IPS DF 6.9 (cell line): ENCODE measurements at regions not wholly inside any gene's neighbourhood (a gene's known extent, or its start where the extent isn't known, plus 50 kb on each side); places are given as distances from the start of the nearest gene placed in this dataset.
"Not testable (repeated sequence)": the region's sequence is repeated elsewhere in the genome, so short reads cannot be mapped to it uniquely, and the experiment has no call there.

Experiments
- DNase-seq: peaks from one replicate; pipeline ENCODE4 v3.0.0-alpha.2; 2013; ENCODE audit warnings: low read depth, low spot score
- H3K27ac ChIP-seq: one replicate; pipeline ENCODE4 v1.5.1; 2013; ENCODE audit warnings: low read length, control low read depth
- H3K27me3 ChIP-seq: 2 replicates; pipeline ENCODE4 v1.6.1; 2013; ENCODE audit warnings: mild to moderate bottlenecking, low read length; ENCODE audit not compliant: control insufficient read depth, insufficient read depth
- H3K36me3 ChIP-seq: 2 replicates; pipeline ENCODE4 v1.6.1; 2013; ENCODE audit warnings: low read length; ENCODE audit not compliant: control insufficient read depth, insufficient read depth
- H3K4me1 ChIP-seq: 2 replicates; pipeline ENCODE4 v1.6.1; 2013; ENCODE audit warnings: low read length; ENCODE audit not compliant: control insufficient read depth, insufficient read depth
- H3K4me3 ChIP-seq: 2 replicates; pipeline ENCODE4 v1.5.1; 2013; ENCODE audit warnings: mild to moderate bottlenecking, low read length
- H3K9me3 ChIP-seq: 2 replicates; pipeline ENCODE4 v1.6.1; 2013; ENCODE audit warnings: low read length, inconsistent platforms; ENCODE audit not compliant: control insufficient read depth, insufficient read depth
- WGBS: extraction: QIAGEN DNeasy Blood & Tissue Kit; methylation state at CpG from one replicate; pipeline ENCODE4 v1.1.7; 2013; ENCODE audit warnings: mixed read lengths, missing lambda C conversion rate; ENCODE audit not compliant: insufficient read length, insufficient coverage; 5-methylcytosine and 5-hydroxymethylcytosine counted together

- Histone ChIP-seq H3K27me3 (no peaks in the 10 kb centered on the region), H3K27ac (no peak overlapping the region), H3K4me1 (no peaks in the 10 kb centered on the region), H3K4me3 (no peak overlapping the region), H3K36me3 (no peaks in the 10 kb centered on the region), H3K9me3 (no peaks in the 10 kb centered on the region)
- DNase-seq: no peak
- no CpG with 5 or more reads among the region's 6 CpGs for WGBS
Observed at GRCh38 chr5:92268343-92268742, 885.2 kb upstream of the ARRDC3 start.

- DNase-seq: no peak
- no peaks in the 10 kb centered on the region for H3K27me3 ChIP-seq
- H3K4me1 ChIP-seq: no peaks in the 10 kb centered on the region
- no peak overlapping the region for H3K27ac ChIP-seq
- no peaks in the 10 kb centered on the region for H3K36me3 ChIP-seq
- H3K9me3 ChIP-seq: no peaks in the 10 kb centered on the region
- no CpG with 5 or more reads among the region's 4 CpGs for WGBS
- no peak overlapping the region for H3K4me3 ChIP-seq
Observed at GRCh38 chr5:92267830-92268229, 884.7 kb upstream of the ARRDC3 start.

- no CpG with 5 or more reads among the region's 3 CpGs for WGBS
- H3K9me3 ChIP-seq: no peaks in the 10 kb centered on the region
- no peaks in the 10 kb centered on the region for H3K27me3 ChIP-seq
- no peaks in the 10 kb centered on the region for H3K4me1 ChIP-seq
- no peak overlapping the region for H3K4me3 ChIP-seq
- no peak for DNase-seq
- no peak overlapping the region for H3K27ac ChIP-seq
- no peaks in the 10 kb centered on the region for H3K36me3 ChIP-seq
Observed at GRCh38 chr5:92265804-92266203, 882.7 kb upstream of the ARRDC3 start.

GRCh38 chr5:92255605-92256004 lies 872.5 kb upstream of the ARRDC3 start:
- not testable (repeated sequence) for H3K4me1 ChIP-seq, H3K36me3 ChIP-seq, H3K9me3 ChIP-seq, H3K27me3 ChIP-seq, H3K27ac ChIP-seq, H3K4me3 ChIP-seq, DNase-seq

- Histone ChIP-seq H3K27me3 (no peaks in the 10 kb centered on the region), H3K4me3 (no peak overlapping the region), H3K4me1 (no peaks in the 10 kb centered on the region), H3K36me3 (no peaks in the 10 kb centered on the region), H3K27ac (no peak overlapping the region), H3K9me3 (no peaks in the 10 kb centered on the region)
- no peak for DNase-seq
- WGBS: no CpG with 5 or more reads among the region's 6 CpGs
Observed at GRCh38 chr5:92248518-92248917, 865.4 kb upstream of the ARRDC3 start.

- no peak for DNase-seq
- H3K36me3 ChIP-seq: no peaks in the 10 kb centered on the region
Observed at GRCh38 chr5:92242170-92242569, 859.1 kb upstream of the ARRDC3 start.

GRCh38 chr5:92237896-92238295 lies 854.8 kb upstream of the ARRDC3 start:
- H3K4me1 ChIP-seq: no peaks in the 10 kb centered on the region
- WGBS: no CpG with 5 or more reads among the region's 2 CpGs
- no peaks in the 10 kb centered on the region for H3K27me3 ChIP-seq

More at GRCh38 chr5:92242170-92242569, 859.1 kb upstream of the ARRDC3 start:
- Histone ChIP-seq H3K4me3 (no peak overlapping the region), H3K4me1 (no peaks in the 10 kb centered on the region), H3K9me3 (no peaks in the 10 kb centered on the region), H3K27ac (no peak overlapping the region), H3K27me3 (no peaks in the 10 kb centered on the region)

GRCh38 chr5:92222449-92222848 lies 839.3 kb upstream of the ARRDC3 start:
- no peak for DNase-seq

More at GRCh38 chr5:92237896-92238295, 854.8 kb upstream of the ARRDC3 start:
- Histone ChIP-seq H3K27ac (no peak overlapping the region), H3K9me3 (no peaks in the 10 kb centered on the region), H3K4me3 (no peak overlapping the region), H3K36me3 (no peaks in the 10 kb centered on the region)
- DNase-seq: no peak

GRCh38 chr5:92216852-92217251 lies 833.7 kb upstream of the ARRDC3 start:
- not testable (repeated sequence) for H3K9me3 ChIP-seq, H3K4me3 ChIP-seq, H3K4me1 ChIP-seq, DNase-seq, H3K36me3 ChIP-seq, H3K27ac ChIP-seq, H3K27me3 ChIP-seq
- WGBS: no CpG with 5 or more reads among the region's 2 CpGs

More at GRCh38 chr5:92222449-92222848, 839.3 kb upstream of the ARRDC3 start:
- H3K4me1 ChIP-seq: no peaks in the 10 kb centered on the region
- no peaks in the 10 kb centered on the region for H3K27me3 ChIP-seq
- no peaks in the 10 kb centered on the region for H3K36me3 ChIP-seq
- no peaks in the 10 kb centered on the region for H3K9me3 ChIP-seq
- no peak overlapping the region for H3K4me3 ChIP-seq
- no peak overlapping the region for H3K27ac ChIP-seq
- WGBS: no CpG with 5 or more reads among the region's 1 CpG

GRCh38 chr5:92215116-92215515 lies 832.0 kb upstream of the ARRDC3 start:
- no peak overlapping the region for H3K4me3 ChIP-seq
- no peaks in the 10 kb centered on the region for H3K36me3 ChIP-seq
- H3K9me3 ChIP-seq: no peaks in the 10 kb centered on the region
- no peaks in the 10 kb centered on the region for H3K27me3 ChIP-seq
- no peak overlapping the region for H3K27ac ChIP-seq
- H3K4me1 ChIP-seq: no peaks in the 10 kb centered on the region
- no peak for DNase-seq
- no CpG with 5 or more reads among the region's 1 CpG for WGBS

- WGBS: no CpG with 5 or more reads among the region's 3 CpGs
- H3K27me3 ChIP-seq: no peaks in the 10 kb centered on the region
- H3K27ac ChIP-seq: no peak overlapping the region
- H3K4me1 ChIP-seq: no peaks in the 10 kb centered on the region
- DNase-seq: no peak
- no peaks in the 10 kb centered on the region for H3K36me3 ChIP-seq
- H3K9me3 ChIP-seq: no peaks in the 10 kb centered on the region
- H3K4me3 ChIP-seq: no peak overlapping the region
Observed at GRCh38 chr5:92208265-92208664, 825.1 kb upstream of the ARRDC3 start.
